SW480 (cell line): ENCODE measurements at regions not wholly inside any gene's neighbourhood (a gene's known extent, or its start where the extent isn't known, plus 50 kb on each side); places are given as distances from the start of the nearest gene placed in this dataset.

ENCODE experiments used
- DNase-seq: peaks from one replicate; pipeline ENCODE4 v3.0.0-alpha.2; 2016; ENCODE audit warnings: low spot score

DNA sequence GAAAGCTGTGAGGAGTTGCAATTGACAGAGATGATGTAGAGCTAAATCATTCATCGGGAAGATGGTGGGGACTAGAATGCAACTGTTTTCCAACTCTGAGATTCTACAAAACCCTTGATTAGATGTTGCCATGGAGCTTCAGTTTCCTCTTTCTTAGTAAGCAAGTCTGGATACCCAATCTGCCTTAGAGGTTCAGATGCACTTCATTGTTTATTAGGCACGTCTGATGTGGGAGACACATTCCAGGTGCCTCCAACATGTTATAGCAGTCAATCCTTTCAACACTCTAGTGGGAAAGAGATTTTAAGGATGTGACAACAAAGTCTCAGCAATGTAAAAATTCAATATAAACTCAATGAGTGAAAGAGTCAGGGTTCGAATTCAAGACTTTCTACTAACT is 291.3 kb upstream of the PHYHIPL start:
- DNase-seq: no peak

GRCh38 chr10:58885686-58886345 is 290.6 kb upstream of the PHYHIPL start:
- no peak for DNase-seq

- DNase-seq: no peak
Observed at GRCh38 chr10:58886406-58886805, 290.0 kb upstream of the PHYHIPL start.

- DNase-seq: no peak
Observed at GRCh38 chr10:58887474-58887873, 289.0 kb upstream of the PHYHIPL start.

GRCh38 chr10:58888957-58889356 is 287.5 kb upstream of the PHYHIPL start:
- no peak for DNase-seq

DNA sequence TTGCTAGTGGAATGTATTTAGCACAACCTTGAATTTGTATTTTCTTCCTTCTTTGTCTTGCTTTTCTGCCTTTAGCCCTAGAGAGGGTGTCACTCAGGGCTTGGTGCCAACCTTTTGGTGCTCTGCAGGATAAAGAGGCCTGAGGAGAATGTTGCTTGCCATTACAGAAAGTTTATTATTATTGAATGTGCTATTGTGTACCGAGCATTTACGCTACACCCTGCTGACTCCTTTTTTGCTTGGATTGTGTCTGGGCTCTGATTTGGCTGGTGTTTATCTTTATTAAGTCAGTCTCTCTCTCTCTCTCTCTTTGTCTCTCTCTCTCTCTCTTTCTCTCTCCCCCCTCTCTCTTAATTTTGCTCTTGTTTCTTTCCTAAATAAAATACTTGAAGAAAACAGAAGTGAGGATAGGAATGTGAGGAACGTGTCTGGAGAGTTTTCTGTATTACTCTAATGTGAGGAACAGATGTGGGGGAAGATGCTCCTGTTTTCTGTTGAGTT is 284.4 kb upstream of the PHYHIPL start:
- DNase-seq: no peak

DNA sequence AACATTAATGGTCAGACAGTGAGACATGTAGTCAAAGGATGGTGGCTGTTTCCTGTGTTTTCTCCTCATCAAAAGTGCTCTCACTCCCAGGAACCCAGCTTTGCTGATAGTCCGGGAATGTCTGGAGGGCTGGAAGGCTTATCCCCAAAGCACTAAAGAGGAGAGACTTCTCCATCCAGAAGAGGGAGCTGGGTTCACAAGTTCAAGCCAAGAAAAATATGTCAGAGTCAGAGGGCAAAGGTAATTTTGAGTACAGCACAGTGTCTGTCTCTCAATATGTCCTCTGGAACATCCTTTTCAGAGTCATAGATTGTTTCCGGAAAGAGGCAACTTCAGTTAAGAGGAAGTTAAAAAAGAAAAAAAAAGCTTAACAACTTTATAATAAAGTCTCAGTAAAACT is 281.5 kb upstream of the PHYHIPL start:
- no peak for DNase-seq

DNA sequence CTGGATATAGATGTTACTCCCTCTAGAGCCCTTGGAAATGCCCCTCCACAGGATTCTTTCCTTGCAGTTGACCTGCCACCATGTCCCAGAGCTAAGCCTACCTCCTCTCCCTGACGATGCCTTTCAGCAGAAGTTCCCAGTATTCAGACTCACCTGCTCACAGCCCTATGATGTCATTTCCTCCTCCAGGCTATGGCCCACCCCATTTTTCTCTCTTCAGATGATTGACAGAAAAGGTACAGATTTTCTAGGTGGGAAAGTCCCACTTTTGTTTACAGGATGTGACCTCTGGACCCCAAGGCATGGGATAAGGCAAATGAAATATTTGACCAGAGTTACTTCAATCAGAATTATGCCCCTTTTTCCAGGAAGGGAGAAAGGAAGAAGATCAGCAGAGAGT is 280.2 kb upstream of the PHYHIPL start:
- DNase-seq: no peak

- DNase-seq: no peak
Observed at GRCh38 chr10:58897236-58897635, 279.2 kb upstream of the PHYHIPL start.

GRCh38 chr10:58897708-58898107 is 278.7 kb upstream of the PHYHIPL start:
- no peak for DNase-seq

- no peak for DNase-seq
Observed at GRCh38 chr10:58898854-58899573, 277.4 kb upstream of the PHYHIPL start.

DNA sequence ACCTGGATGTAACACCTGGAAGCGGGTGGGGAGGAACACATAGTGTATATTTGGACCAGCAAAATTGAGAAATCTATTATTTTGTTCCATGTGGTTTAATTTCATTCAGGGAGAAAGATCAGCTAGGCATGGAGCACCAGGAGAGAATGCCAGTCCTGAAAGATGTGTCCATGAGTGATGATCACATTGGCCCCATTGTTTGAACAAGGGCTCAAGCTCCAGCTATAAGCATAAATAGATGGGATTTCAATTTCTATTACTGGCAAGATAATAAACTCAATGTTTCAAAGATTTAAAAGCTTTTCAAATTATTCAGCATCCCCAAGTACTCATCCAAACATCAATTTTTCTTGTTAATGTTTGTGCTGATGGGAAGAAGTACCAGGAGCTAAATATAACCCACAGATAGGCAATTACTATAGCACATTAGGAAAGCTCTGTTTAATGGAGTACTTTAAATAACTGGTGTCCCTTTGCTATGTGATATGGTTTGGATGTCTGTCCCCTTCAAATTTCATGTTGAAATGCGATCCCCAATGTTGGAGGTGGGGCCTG is 275.3 kb upstream of the PHYHIPL start:
- DNase-seq: no peak

- DNase-seq: no peak
Observed at GRCh38 chr10:58903071-58903470, 273.4 kb upstream of the PHYHIPL start.

GRCh38 chr10:58909881-58910280 is 266.6 kb upstream of the PHYHIPL start:
- no peak for DNase-seq

DNA sequence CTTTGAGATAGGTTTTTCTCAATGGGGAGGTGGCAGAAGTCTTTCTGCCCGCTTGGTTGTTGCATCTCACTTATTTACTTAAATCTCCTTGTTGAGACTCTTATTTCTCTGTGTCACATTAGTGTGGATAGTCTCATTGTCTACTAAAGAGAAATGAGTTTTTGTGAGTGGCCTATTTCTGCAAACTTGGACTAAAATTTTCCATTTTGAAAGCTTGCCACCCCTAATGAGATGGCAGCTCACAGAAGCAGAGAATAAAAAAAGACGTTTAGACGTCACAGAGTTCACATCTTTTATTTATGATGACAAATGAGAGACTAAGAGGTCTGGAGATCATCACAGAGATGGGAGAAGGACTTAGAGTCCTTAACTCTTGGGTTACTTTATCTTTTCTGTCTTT is 262.7 kb upstream of the PHYHIPL start:
- no peak for DNase-seq

DNA sequence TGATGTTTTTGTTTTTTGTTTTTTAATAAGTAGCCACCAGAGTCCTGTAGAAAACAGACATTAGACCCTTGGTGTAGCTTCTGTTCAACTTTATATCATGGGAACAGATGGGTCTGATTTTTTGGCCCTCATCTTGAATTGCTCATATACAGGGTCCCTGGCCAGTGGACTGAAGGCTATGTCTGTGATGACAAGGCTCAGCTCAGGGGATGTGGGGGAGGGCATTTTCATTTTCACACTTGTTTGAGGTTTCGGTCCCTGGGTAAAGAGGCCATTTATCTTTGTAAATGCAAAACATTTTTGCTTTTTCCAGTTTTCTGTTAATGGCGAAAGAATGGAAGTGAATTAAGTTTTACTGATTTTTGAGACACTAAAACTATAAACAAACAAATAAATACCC is 257.6 kb upstream of the PHYHIPL start:
- no peak for DNase-seq

DNA sequence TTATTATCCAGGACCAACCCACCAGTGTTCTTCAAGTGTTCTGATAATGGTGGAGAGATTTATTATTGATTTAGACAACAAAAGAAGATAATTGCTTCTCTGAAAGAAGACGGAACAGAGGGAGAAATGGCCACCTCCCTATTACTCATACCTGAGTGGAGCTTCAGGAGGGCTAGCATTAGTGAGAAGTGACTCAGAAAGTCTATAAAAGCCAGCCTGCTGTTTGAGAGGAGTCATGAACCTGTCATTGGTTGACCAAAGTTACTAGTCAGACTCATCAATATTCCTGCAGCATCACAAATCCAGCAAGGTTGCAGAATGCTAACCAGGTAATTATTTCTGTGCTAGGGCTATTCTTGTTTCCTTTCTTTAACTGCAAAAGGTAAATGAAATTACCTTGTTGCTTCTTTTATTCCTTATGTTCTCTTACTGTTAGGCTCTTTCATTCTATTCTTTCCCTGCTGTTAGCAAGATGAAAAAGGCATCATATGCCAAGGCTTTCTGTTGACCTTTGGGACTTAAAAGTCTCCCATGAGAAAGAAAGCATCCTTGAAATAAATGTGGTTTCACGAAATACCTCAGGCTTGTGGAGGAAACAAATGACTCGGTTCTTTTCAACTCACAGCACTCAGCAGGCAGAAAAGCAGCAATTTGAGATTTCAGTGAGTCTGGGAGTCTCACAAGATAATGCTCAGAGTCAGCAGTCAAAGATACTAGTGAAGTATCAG is 256.4 kb upstream of the PHYHIPL start:
- DNase-seq: peak; percentile 54

GRCh38 chr10:58920655-58921003 is 255.8 kb upstream of the PHYHIPL start:
- DNase-seq: no peak

DNA sequence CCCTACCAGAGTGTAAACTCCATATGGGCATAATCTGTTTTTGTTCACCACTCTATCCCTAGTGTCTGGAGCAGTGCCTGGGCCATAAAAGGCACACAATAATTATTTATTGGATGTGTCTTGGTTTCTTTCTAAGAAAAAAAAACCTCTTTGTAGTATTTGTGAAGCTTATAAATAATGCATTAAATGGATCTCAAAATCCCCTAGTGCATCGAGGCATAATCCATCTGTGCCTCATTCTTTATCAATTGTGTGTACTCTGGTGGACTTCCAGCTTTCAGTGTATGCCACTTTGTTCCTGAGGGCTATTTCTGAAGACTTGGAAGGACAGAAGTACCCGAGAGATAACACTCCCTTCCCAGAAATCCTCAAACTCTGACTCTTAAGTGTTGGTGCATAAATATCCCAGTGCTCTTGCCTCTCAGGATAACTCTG is 255.0 kb upstream of the PHYHIPL start:
- no peak for DNase-seq

GRCh38 chr10:58925381-58925780 is 251.1 kb upstream of the PHYHIPL start:
- no peak for DNase-seq

DNA sequence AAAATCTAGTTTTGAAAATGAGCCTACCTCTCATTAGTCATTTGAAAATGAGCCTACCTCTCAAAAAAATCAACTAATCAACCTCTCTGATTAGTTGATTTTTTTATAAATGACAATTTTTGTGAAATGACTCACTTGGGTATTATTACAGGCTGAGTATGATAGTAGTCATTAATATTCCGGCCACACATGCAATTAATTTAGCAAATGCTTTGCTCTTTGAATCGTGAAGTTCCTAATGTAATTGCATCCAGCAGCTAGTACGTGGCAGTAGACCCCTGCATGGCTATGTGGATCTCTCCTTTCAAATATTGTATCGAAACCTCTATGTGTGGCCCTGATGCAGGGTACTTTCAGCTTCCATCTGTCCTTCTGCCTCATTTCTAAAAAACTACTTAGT is 245.9 kb upstream of the PHYHIPL start:
- no peak for DNase-seq

GRCh38 chr10:58932126-58932525 is 244.3 kb upstream of the PHYHIPL start:
- DNase-seq: no peak
